IMR-90 (cell line): ENCODE measurements at regions not wholly inside any gene's neighbourhood (a gene's known extent, or its start where the extent isn't known, plus 50 kb on each side); places are given as distances from the start of the nearest gene placed in this dataset.

ENCODE experiments used
- ATAC-seq: fragments of 200-7000 bp; cut with Tn5 transposase; 2 replicates; pipeline ENCODE4 v1.9.1; 2020; ENCODE audit warnings: low read depth, mild to moderate bottlenecking, moderate library complexity
- BruUV-seq: library from RNA; stranded (reverse); fragments of 400-500 nt; replicated peaks from 2 replicates; lab custom pipeline; 2021; lab: Mats Ljungman, UMichigan
- CTCF ChIA-PET: fragments of 300-600 bp; formaldehyde crosslinking; extraction: SDS; loops from one replicate; lab custom pipeline; 2021; ENCODE audit warnings: antibody characterized with exemption; lab: Yijun Ruan, JAX
- POLR2A ChIA-PET: fragments of 300-600 bp; sonication (Branson Sonifier 250); formaldehyde crosslinking; loops from one replicate; lab custom pipeline; 2022; ENCODE audit warnings: antibody characterized with exemption; ENCODE audit not compliant: unreplicated experiment; lab: Charles Lee
- DNase-seq: peaks from one replicate; pipeline ENCODE4 v3.0.0; 2013
- H2AFZ ChIP-seq: replicated peaks from 2 replicates; pipeline ENCODE3; 2013; ENCODE audit warnings: low read length, mild to moderate bottlenecking; ENCODE audit not compliant: poor library complexity
- H2AK5ac ChIP-seq: 2 replicates; pipeline ENCODE4 v1.6.1; 2013; ENCODE audit warnings: low read depth, low read length, inconsistent platforms
- H2AK9ac ChIP-seq: replicated peaks from 2 replicates; pipeline ENCODE3; 2013; ENCODE audit warnings: mild to moderate bottlenecking, low read depth, low read length, moderate library complexity; ENCODE audit not compliant: poor library complexity
- H2BK120ac ChIP-seq: 2 replicates; pipeline ENCODE4 v1.6.1; 2013; ENCODE audit warnings: low read depth, low read length, inconsistent platforms
- H2BK15ac ChIP-seq: 3 replicates; pipeline ENCODE4 v1.6.1; 2013; ENCODE audit warnings: low read depth, low read length, inconsistent platforms
- H2BK20ac ChIP-seq: 2 replicates; pipeline ENCODE4 v1.6.1; 2013; ENCODE audit warnings: low read depth, mild to moderate bottlenecking, inconsistent platforms, low read length, moderate library complexity
- H2BK5ac ChIP-seq: 2 replicates; pipeline ENCODE4 v1.6.1; 2013; ENCODE audit warnings: mild to moderate bottlenecking, low read depth, low read length, inconsistent platforms; ENCODE audit not compliant: poor library complexity, severe bottlenecking
- H3K14ac ChIP-seq: replicated peaks from 2 replicates; pipeline ENCODE4 v1.6.1; 2013; ENCODE audit warnings: low read depth, low read length, inconsistent platforms
- H3K18ac ChIP-seq: 2 replicates; pipeline ENCODE4 v1.6.1; 2013; ENCODE audit warnings: low read depth, low read length, control low read depth
- H3K23ac ChIP-seq: 2 replicates; pipeline ENCODE4 v1.6.1; 2013; ENCODE audit warnings: low read depth, low read length, inconsistent platforms
- H3K27ac ChIP-seq: 2 replicates; pipeline ENCODE4 v1.5.1; 2013; ENCODE audit warnings: mild to moderate bottlenecking, control low read depth, low read length; ENCODE audit not compliant: insufficient read depth
- H3K27me3 ChIP-seq: 2 replicates; pipeline ENCODE4 v1.6.1; 2013; ENCODE audit warnings: low read length; ENCODE audit not compliant: control insufficient read depth, insufficient read depth
- H3K36me3 ChIP-seq: 2 replicates; pipeline ENCODE4 v1.6.1; 2013; ENCODE audit warnings: low read length, mixed read lengths; ENCODE audit not compliant: control insufficient read depth, insufficient read depth
- H3K4ac ChIP-seq: 2 replicates; pipeline ENCODE4 v1.6.1; 2013; ENCODE audit warnings: low read depth, low read length, inconsistent platforms
- H3K4me1 ChIP-seq: 2 replicates; pipeline ENCODE4 v1.6.1; 2013; ENCODE audit warnings: low read length, mixed read lengths; ENCODE audit not compliant: control insufficient read depth, insufficient read depth
- H3K4me2 ChIP-seq: 2 replicates; pipeline ENCODE4 v1.6.1; 2013; ENCODE audit warnings: low read depth, mild to moderate bottlenecking, control low read depth, low read length, moderate library complexity
- H3K4me3 ChIP-seq: 2 replicates; pipeline ENCODE4 v1.5.1; 2013; ENCODE audit warnings: low read depth, mild to moderate bottlenecking, control low read depth, low read length, moderate library complexity; ENCODE audit not compliant: insufficient read depth
- H3K56ac ChIP-seq: 2 replicates; pipeline ENCODE4 v1.6.1; 2013; ENCODE audit warnings: low read length, inconsistent platforms; ENCODE audit not compliant: insufficient read depth; ENCODE audit errors: extremely low read depth
- H3K79me1 ChIP-seq, 2 experiments: 2 replicates each; pipeline ENCODE4 v1.6.1; 2013; ENCODE audit warnings: low read length in 2 of 2, inconsistent platforms in 1 of 2, low read depth in 1 of 2
- H3K9ac ChIP-seq: 2 replicates; pipeline ENCODE4 v1.6.1; 2013; ENCODE audit warnings: low read depth, low read length, control low read depth
- H3K9me1 ChIP-seq: 2 replicates; pipeline ENCODE4 v1.6.1; 2013; ENCODE audit warnings: low read length, inconsistent platforms; ENCODE audit not compliant: insufficient read depth
- H3K9me3 ChIP-seq: 2 replicates; pipeline ENCODE4 v1.6.1; 2013; ENCODE audit warnings: low read length; ENCODE audit not compliant: control insufficient read depth, insufficient read depth
- H4K20me1 ChIP-seq: 2 replicates; pipeline ENCODE4 v1.6.1; 2013; ENCODE audit warnings: low read length, inconsistent platforms; ENCODE audit not compliant: insufficient read depth
- H4K5ac ChIP-seq: 2 replicates; pipeline ENCODE4 v1.6.1; 2013; ENCODE audit warnings: mild to moderate bottlenecking, low read depth, low read length, control low read depth
- H4K8ac ChIP-seq, 2 experiments: 2 replicates each; pipeline ENCODE4 v1.6.1; 2013; ENCODE audit warnings: low read depth in 2 of 2, low read length in 2 of 2, control low read depth in 1 of 2, inconsistent platforms in 1 of 2
- H4K91ac ChIP-seq: 2 replicates; pipeline ENCODE4 v1.6.1; 2013; ENCODE audit warnings: low read depth, low read length, inconsistent platforms; ENCODE audit not compliant: insufficient read depth
- RCOR1 ChIP-seq: IDR thresholded peaks from 2 replicates; pipeline ENCODE4 v1.6.1; 2012; ENCODE audit warnings: mild to moderate bottlenecking, low read length, improper control_type of control experiment; ENCODE audit not compliant: insufficient replicate concordance
- RFX5 ChIP-seq: IDR thresholded peaks from 2 replicates; pipeline ENCODE4 v1.8.0; 2012; ENCODE audit warnings: low read depth, mild to moderate bottlenecking, low read length, moderate library complexity
- WGBS, 2 experiments: methylation state at CpG; one replicate each; pipeline versions ENCODE4 v1.1.5 to v1.1.7; 2013; ENCODE audit warnings: missing lambda C conversion rate in 2 of 2; ENCODE audit not compliant: insufficient read length in 1 of 2; ENCODE audit errors: extremely low coverage in 2 of 2; 5-methylcytosine and 5-hydroxymethylcytosine counted together
- dilution Hi-C: fragments of 300-500 bp; cut with HindIII; formaldehyde crosslinking; loops from one replicate; pipeline ENCODE4 v1.14.3; 2018; ENCODE audit warnings: low sequenced_read_pairs; ENCODE audit not compliant: unreplicated experiment
- in situ Hi-C: fragments of 300-500 bp; cut with MboI; formaldehyde crosslinking; loops from 3 replicates; pipeline ENCODE4 v1.14.3; 2019; ENCODE audit warnings: low sequenced_read_pairs, inconsistent platforms, mixed read lengths
- intact Hi-C: fragments of 100-400 bp; cut with micrococcal nuclease; formaldehyde crosslinking; loops from 2 replicates; pipeline ENCODE4 v1.10.0; 2022

GRCh38 chr14:104293851-104294627, 155.7 kb downstream of the KIF26A start:
- Histone ChIP-seq H3K9me3 (peaks cover 67% of the 10 kb centered on the region), H4K91ac (no peak overlapping the region), H3K18ac (no peak overlapping the region), H3K27ac (no peak overlapping the region), H3K4me2 (no peak overlapping the region), H4K8ac (no peak overlapping the region), H3K56ac (no peak overlapping the region), H2BK20ac (no peak overlapping the region), H3K14ac (no peak overlapping the region), H3K9me1 (no peaks in the 10 kb centered on the region), H2BK15ac (no peak overlapping the region), H3K9ac (no peak overlapping the region), H3K23ac (no peak overlapping the region), H3K4ac (no peak overlapping the region), H2AFZ (no peak overlapping the region), H2BK5ac (no peak overlapping the region), H2BK120ac (no peak overlapping the region), H3K4me1 (no peaks in the 10 kb centered on the region), H4K20me1 (no peaks in the 10 kb centered on the region), H2AK5ac (no peak overlapping the region), H4K5ac (no peak overlapping the region), H3K4me3 (no peak overlapping the region), H2AK9ac (no peak overlapping the region), H3K79me1 (no peaks in the 10 kb centered on the region), H3K36me3 (no peaks in the 10 kb centered on the region), H3K27me3 (no peaks in the 10 kb centered on the region)
- WGBS, 2 experiments, result 27% methylated on average over 6 of the region's 18 CpGs; no CpG with 5 or more reads in 1 of the 2 experiments
- ChIA-PET POLR2A (no interaction called here), CTCF (no interaction called here)
- TF ChIP-seq RFX5 (no peak), RCOR1 (no peak)
- in situ Hi-C loops, result no loop called here
- DNase-seq (no peak), ATAC-seq (no peak)
- intact Hi-C loops, result no loop called here
- dilution Hi-C loops, result no loop called here
- no TSS peak for BruUV-seq
